ENCODE measurements at regions not wholly inside any gene's neighbourhood (a gene's known extent, or its start where the extent isn't known, plus 50 kb on each side); places are given as distances from the start of the nearest gene placed in this dataset.

- no peak overlapping the region for H3K27ac ChIP-seq
- no peak for TF ChIP-seq ZFX (IDR thresholded peaks at IDR 0.05; ENCODE audit: borderline replicate concordance)
- no peak for TF ChIP-seq CTCF (IDR thresholded peaks at IDR 0.05)
Measured at GRCh38 chr1:191002768-191003167, 525.1 kb upstream of the BRINP3 start.

- no peak for TF ChIP-seq CTCF (IDR thresholded peaks at IDR 0.05)
- no peak for TF ChIP-seq ZFX (IDR thresholded peaks at IDR 0.05; ENCODE audit: borderline replicate concordance)
- H3K27ac ChIP-seq = no peak overlapping the region
Measured at GRCh38 chr1:191016765-191017164, 539.1 kb upstream of the BRINP3 start.

- TF ChIP-seq CTCF (IDR thresholded peaks at IDR 0.05) (no peak), ZFX (IDR thresholded peaks at IDR 0.05; ENCODE audit: borderline replicate concordance) (no peak)
- H3K27ac ChIP-seq = no peak overlapping the region
Measured at GRCh38 chr1:191022856-191023255, 545.2 kb upstream of the BRINP3 start.

GRCh38 chr1:191025896-191026642 is 548.4 kb upstream of the BRINP3 start:
- no peak overlapping the region for H3K27ac ChIP-seq
- TF ChIP-seq CTCF (IDR thresholded peaks at IDR 0.05) (no peak), ZFX (IDR thresholded peaks at IDR 0.05; ENCODE audit: borderline replicate concordance) (no peak)

GRCh38 chr1:191026828-191027227 is 549.2 kb upstream of the BRINP3 start:
- H3K27ac ChIP-seq = no peak overlapping the region

GRCh38 chr1:191034132-191034531 is 556.5 kb upstream of the BRINP3 start:
- H3K27ac ChIP-seq = no peak overlapping the region
- TF ChIP-seq CTCF (IDR thresholded peaks at IDR 0.05) = no peak
- no peak for TF ChIP-seq ZFX (IDR thresholded peaks at IDR 0.05; ENCODE audit: borderline replicate concordance)

More at GRCh38 chr1:191026828-191027227, 549.2 kb upstream of the BRINP3 start:
- no peak for TF ChIP-seq ZFX (IDR thresholded peaks at IDR 0.05; ENCODE audit: borderline replicate concordance)
- TF ChIP-seq CTCF (IDR thresholded peaks at IDR 0.05) = no peak

GRCh38 chr1:191043066-191043465 is 565.4 kb upstream of the BRINP3 start:
- TF ChIP-seq CTCF (IDR thresholded peaks at IDR 0.05) = no peak
- TF ChIP-seq ZFX (IDR thresholded peaks at IDR 0.05; ENCODE audit: borderline replicate concordance) = no peak
- no peak overlapping the region for H3K27ac ChIP-seq

Measured in 22Rv1 (cell line).